ENCODE measurements at regions not wholly inside any gene's neighbourhood (a gene's known extent, or its start where the extent isn't known, plus 50 kb on each side); places are given as distances from the start of the nearest gene placed in this dataset.
"Not testable (repeated sequence)": the region's sequence is repeated elsewhere in the genome, so short reads cannot be mapped to it uniquely, and the experiment has no call there.

GRCh38 chr3:65030847-65031463, 343.2 kb upstream of the ADAMTS9 start:
- DNase-seq: no peak

- no peak for DNase-seq
Measured at GRCh38 chr3:65030014-65030627, 342.3 kb upstream of the ADAMTS9 start.

- DNase-seq: no peak
Measured at GRCh38 chr3:65029130-65029529, 341.3 kb upstream of the ADAMTS9 start.

- no peak for DNase-seq
Measured at GRCh38 chr3:65028024-65028423, 340.2 kb upstream of the ADAMTS9 start.

GRCh38 chr3:65027335-65027734, 339.5 kb upstream of the ADAMTS9 start:
- no peak for DNase-seq

GRCh38 chr3:65026151-65026550, 338.4 kb upstream of the ADAMTS9 start:
- DNase-seq: no peak

- no peak for DNase-seq
Measured at GRCh38 chr3:65024148-65024547, 336.3 kb upstream of the ADAMTS9 start.

GRCh38 chr3:65020281-65021160, 332.7 kb upstream of the ADAMTS9 start:
- no peak for DNase-seq

GRCh38 chr3:65019443-65020055, 331.7 kb upstream of the ADAMTS9 start:
- DNase-seq: no peak

GRCh38 chr3:65018801-65019200, 331.0 kb upstream of the ADAMTS9 start:
- no peak for DNase-seq

GRCh38 chr3:65017359-65017758, 329.6 kb upstream of the ADAMTS9 start:
- no peak for DNase-seq

GRCh38 chr3:65015711-65016110, 327.9 kb upstream of the ADAMTS9 start:
- no peak for DNase-seq

GRCh38 chr3:65013053-65013452, 325.3 kb upstream of the ADAMTS9 start:
- no peak for DNase-seq

GRCh38 chr3:65006300-65006739, 318.5 kb upstream of the ADAMTS9 start:
- DNase-seq: no peak

- no peak for DNase-seq
Measured at GRCh38 chr3:65005486-65005885, 317.7 kb upstream of the ADAMTS9 start.

- no peak for DNase-seq
Measured at GRCh38 chr3:65004795-65005295, 317.0 kb upstream of the ADAMTS9 start.

GRCh38 chr3:65004306-65004705, 316.5 kb upstream of the ADAMTS9 start:
- DNase-seq: no peak

- not testable (repeated sequence) for DNase-seq
Measured at GRCh38 chr3:65001119-65001518, 313.3 kb upstream of the ADAMTS9 start.

GRCh38 chr3:64998317-64998716, 310.5 kb upstream of the ADAMTS9 start:
- no peak for DNase-seq

GRCh38 chr3:64995857-64996551, 308.2 kb upstream of the ADAMTS9 start:
- no peak for DNase-seq

- DNase-seq: no peak
Measured at GRCh38 chr3:64993781-64994180, 306.0 kb upstream of the ADAMTS9 start.

- no peak for DNase-seq
Measured at GRCh38 chr3:64992530-64993285, 304.9 kb upstream of the ADAMTS9 start.

All from SHP77 treated with DMSO at 0.1 percent for 48 hours (cell line).